DMS 273 (cell line): ENCODE measurements at regions not wholly inside any gene's neighbourhood (a gene's known extent, or its start where the extent isn't known, plus 50 kb on each side); places are given as distances from the start of the nearest gene placed in this dataset.

ENCODE experiments used
- DNase-seq: peaks from one replicate; lab custom pipeline; 2025; ENCODE audit not compliant: unreplicated experiment; lab: John Stamatoyannopoulos, UW

GRCh38 chr2:172323256-172323655, 104.1 kb upstream of the ITGA6 start:
- DNase-seq = no peak

DNA sequence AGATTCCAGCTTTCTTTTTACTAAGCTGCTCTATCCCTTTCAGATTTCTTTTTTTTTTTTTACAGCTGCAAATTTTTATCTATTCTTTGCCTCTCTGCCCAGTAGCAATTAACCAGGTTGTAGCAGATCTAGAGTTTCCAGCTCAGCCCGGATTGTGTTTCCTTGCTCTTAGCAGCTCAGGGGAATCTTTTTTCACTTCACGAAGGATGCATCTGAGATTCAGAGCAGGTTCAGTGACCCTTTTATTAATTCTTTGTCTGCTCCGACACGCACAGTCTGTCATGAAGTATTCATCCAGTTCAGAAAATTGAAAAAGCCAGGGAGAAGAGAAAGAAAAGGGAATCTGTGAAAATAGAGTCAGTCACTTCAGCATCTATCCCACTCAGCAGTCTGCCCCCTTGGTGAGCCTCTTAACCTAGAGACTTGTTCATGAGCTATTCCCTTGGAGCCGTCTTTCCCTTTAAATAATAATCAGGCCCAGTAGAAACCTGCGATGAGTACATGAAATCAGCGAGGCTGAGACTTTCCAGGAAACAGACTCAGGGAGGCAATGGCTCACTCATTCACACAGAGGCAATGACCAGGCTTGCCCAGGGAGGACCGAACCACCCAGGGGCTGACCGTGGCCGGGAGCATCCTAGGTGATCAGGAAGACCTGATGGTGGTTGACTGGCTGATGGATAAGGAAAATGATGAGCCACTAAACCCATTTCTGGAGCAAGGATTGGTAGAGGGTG, 103.4 kb upstream of the ITGA6 start:
- DNase-seq = no peak

GRCh38 chr2:172326211-172326509, 101.2 kb upstream of the ITGA6 start:
- no peak for DNase-seq

DNA sequence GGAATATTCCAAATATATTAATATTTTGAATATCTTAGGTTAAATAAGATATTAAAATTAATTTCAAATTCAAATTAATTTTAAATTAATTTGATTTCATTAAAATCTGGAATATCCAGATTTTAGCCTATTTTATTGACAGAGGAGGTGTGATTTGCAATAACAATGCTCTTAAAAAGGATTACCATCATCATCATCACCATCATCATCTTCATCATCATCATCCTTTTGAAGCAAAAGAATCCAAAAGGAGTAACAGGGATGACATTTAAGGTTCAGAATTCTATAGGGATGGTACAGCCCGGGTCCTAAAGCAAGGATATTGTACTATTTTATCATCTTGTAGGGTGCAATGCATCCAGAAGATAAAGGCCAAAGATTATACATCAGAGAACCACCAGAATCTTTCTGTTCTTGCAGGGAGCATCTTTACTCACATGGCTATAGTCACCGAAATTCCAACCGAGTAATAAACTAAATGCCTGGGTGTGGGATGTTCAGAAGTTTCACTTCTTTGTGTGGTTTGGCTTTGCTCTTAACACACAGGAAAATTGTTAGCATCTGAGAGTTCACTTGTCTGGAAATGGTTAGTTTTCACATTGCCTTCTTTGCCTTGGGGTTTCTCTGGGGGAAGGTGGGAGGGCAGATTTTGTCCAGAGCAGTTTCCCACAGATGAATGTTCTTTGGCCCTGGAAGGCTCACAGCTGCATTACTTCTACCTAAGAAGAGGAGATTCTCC, 99.1 kb upstream of the ITGA6 start:
- DNase-seq = no peak

- DNase-seq = no peak
Observed at GRCh38 chr2:172329416-172329773, 98.0 kb upstream of the ITGA6 start.

- DNase-seq = no peak
Observed at GRCh38 chr2:172329774-172330671, 97.4 kb upstream of the ITGA6 start.

DNA sequence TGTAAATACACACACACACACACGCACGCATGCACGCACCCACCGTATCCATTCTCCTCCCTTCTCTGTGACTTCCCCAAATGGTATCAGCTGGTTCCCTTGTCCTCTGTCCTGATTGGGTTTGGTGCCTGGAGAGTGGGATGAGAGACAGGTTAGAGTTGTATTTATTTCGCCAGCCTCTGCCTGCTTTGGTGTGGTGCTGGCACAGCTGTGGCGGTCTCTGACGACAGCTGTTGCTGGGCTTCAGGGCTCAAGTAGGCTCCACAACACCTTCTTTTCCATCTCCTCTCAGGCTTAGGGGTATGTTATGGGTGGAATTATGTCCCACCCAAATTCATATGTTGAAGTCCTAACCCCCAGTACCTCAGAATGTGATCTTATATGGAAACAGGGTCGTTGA, 94.9 kb upstream of the ITGA6 start:
- peak; percentile 30 for DNase-seq

DNA sequence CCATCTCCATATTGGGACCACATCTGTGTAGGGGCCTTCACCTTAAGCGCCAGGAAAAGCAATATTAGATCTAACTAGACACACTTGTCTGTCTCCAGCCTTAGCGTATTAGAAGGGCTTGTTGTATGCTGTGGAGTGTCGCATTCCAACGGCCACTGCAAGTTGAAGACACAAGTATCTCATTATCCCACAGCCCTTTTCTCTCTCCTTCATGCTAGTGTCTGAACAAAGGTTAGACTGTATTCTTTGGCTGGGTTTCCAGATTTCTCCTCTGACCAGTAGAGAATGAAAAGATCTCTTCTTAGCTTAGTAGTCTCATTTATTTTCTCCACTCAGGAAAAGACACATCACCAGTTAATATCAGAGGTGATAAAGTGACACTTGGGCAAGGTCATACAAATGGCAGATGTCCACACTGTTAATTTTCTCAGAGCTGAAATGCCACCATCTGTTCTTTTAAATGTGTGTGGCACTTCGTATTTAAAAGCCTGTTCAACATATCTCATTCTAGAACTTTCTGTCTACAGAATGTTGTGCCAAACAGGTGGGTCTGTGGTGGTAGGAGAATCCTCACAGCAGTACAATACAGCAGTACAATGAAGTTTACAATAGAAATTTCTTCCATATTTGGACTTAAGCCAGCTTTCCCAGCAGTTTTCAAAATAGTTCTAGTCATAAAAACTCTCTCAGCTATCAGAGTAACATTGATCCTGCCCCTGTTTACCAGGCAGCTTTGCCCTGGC, 94.0 kb upstream of the ITGA6 start:
- DNase-seq = peak; percentile 62

DNA sequence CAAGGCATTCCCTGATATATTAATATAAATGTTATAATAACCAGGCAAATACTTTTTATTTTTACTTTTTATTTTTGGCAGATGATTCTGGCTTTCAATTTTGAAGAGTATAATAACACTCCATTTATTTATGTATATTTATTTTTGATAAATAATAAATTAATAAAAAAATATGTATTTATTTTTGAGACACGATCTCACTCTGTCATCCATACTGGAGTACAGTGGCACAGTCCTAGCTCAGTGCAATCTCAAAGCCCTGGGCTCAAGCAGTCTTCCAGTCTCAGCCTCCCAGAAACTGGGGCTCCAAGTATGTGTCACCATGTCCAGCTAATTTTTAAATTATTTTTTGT, 93.4 kb upstream of the ITGA6 start:
- no peak for DNase-seq

DNA sequence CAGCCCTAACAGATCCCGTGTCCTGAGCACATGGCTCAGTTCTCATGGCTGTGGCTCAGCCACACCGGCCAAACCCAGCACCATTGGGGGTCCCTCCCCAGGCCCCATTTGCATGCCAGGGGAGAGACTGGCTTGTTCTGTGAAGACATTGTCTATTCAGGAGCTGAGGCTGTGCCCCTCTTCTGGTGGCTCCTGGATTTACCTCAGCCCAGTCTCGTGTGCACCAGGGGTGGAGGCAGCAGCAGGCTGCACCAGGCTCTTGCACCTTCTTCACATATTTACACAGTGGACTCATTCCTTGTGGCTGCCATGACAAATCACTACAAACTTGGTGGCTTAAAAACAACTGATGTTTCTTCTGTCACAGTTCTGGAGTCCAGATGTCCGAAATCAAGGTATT, 92.4 kb upstream of the ITGA6 start:
- DNase-seq = no peak

- no peak for DNase-seq
Observed at GRCh38 chr2:172335736-172336135, 91.7 kb upstream of the ITGA6 start.

DNA sequence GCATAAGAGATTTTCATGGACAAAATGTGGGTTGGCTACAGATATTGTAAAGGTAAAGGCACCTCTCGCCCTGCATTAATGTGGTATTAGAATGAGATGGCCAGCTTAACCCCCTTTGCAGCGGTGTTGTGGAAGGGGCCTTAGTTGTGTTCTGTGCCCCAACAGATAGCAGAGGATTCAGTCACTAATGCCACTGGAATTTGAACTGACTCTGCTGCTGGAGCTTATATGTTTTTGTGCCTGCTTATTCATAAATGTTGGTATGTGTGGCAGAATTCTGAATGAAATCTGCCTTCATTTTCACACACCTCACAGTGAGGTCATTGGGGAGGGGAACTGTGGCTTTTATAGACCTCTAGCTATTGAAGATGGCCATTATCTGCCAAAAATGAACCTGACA, 90.7 kb upstream of the ITGA6 start:
- no peak for DNase-seq

- peak; percentile 64 for DNase-seq
Observed at GRCh38 chr2:172339371-172340010, 87.9 kb upstream of the ITGA6 start.

GRCh38 chr2:172340394-172340793, 87.0 kb upstream of the ITGA6 start:
- no peak for DNase-seq

- no peak for DNase-seq
Observed at GRCh38 chr2:172342078-172342477, 85.3 kb upstream of the ITGA6 start.

GRCh38 chr2:172342611-172343010, 84.8 kb upstream of the ITGA6 start:
- DNase-seq = no peak

- no peak for DNase-seq
Observed at GRCh38 chr2:172344159-172344558, 83.2 kb upstream of the ITGA6 start.

DNA sequence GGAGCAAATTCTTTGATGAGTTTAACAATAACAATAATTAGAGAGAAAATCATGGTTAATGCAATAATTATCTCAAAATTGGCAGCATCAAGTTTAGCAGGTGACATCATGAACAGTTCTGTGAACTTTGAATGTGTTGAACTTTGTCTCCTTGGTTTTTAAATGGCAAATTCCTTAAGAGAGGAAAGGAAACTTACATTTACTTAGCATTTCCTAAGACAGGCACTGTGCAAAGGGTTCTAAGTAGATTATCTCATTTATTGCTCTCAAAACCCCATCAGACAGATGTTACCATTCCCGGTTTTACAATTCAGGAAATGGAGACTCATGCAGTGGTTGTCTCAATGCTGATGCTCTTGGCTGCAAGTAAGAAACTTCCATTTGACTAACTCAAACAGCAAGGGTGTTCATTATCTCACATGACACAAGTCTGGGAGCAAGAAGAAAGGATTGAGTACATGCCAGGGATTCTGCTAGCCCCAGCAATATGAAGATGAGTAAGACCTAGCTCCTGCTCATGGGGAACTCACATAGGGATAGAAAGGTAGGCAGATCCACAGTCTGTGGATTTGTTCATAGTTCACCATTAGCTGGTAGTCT, 81.3 kb upstream of the ITGA6 start:
- no peak for DNase-seq

DNA sequence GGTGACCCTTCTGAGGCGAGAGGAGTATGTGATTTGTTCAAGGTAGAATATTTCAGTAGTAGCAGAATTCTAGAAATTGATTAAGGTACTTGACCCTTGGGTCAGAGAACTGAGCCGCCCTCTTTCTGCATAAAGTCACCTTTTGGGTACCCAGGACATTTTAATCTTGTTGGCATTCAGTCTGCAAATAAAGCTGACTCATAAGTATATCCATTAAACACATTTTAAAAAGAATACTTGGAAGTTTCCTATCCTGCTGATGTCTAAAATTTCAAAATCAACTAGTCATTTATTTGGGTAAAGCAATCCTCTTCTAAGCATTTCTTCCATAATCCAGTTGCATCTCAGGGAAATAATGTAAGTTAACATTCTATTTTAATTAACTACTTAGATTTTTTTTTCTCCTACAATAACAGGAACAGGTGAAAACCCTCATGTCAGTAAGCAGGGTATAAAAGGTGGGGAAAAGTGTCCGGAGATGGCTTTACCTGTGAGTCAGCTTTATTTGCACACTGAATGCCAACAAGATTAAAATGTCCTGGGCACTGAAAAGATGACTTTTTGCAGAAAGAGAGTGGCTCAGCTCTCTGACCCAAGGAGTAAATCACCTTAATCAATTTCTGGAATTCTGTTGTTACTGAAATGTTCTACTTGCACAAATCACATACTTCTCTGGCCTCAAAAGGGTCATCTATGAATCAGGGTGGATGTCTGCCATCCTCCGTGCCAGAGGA, 78.7 kb upstream of the ITGA6 start:
- DNase-seq = no peak
